Kidney epithelial cell (primary cell): ENCODE measurements at regions not wholly inside any gene's neighbourhood (a gene's known extent, or its start where the extent isn't known, plus 50 kb on each side); places are given as distances from the start of the nearest gene placed in this dataset.

Source experiments
- DNase-seq: peaks from one replicate; pipeline ENCODE4 v3.0.0-alpha.2; 2010; ENCODE audit warnings: low read depth
- H3K27me3 ChIP-seq: 2 replicates; pipeline ENCODE4 v1.6.0; 2011; ENCODE audit warnings: low read length; ENCODE audit not compliant: control insufficient read depth, insufficient read depth
- H3K36me3 ChIP-seq: 2 replicates; pipeline ENCODE4 v1.5.1; 2011; ENCODE audit warnings: low read length; ENCODE audit not compliant: control insufficient read depth, insufficient read depth
- H3K4me3 ChIP-seq: 2 replicates; pipeline ENCODE4 v1.5.1; 2011; ENCODE audit warnings: low read depth, mild to moderate bottlenecking, control low read depth, low read length
- TF ChIP-seq, protein P1 (sequence below): IDR thresholded peaks from 2 replicates; pipeline ENCODE4 v1.5.1; 2011; ENCODE audit warnings: mild to moderate bottlenecking, moderate library complexity, low read length, control low read depth, inconsistent platforms; ENCODE audit not compliant: insufficient read depth, poor library complexity, severe bottlenecking

DNA sequence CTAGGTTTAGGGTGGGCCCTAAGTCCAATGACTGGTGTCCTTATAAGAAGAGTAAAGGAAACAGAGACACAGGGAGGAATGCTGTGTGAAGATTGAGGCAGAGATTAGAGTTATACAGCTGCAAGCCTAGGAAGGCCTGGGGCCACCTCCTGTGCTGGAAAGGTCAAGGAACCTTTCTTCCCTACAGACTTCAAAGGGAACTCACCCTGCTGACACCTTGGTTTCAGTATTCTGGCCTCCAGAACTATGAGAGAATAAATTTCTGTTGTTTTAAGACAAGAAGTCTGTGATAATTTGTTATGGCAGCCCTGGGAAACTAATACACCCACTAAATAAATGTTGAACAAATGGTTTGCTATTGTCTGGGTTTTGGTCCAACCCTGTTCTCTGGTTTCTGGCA, 102.3 kb upstream of the NEUROD1 start:
- no peak for DNase-seq
- no peaks in the 10 kb centered on the region for H3K36me3 ChIP-seq
- H3K4me3 ChIP-seq: no peak overlapping the region
- TF ChIP-seq, protein P1, sequence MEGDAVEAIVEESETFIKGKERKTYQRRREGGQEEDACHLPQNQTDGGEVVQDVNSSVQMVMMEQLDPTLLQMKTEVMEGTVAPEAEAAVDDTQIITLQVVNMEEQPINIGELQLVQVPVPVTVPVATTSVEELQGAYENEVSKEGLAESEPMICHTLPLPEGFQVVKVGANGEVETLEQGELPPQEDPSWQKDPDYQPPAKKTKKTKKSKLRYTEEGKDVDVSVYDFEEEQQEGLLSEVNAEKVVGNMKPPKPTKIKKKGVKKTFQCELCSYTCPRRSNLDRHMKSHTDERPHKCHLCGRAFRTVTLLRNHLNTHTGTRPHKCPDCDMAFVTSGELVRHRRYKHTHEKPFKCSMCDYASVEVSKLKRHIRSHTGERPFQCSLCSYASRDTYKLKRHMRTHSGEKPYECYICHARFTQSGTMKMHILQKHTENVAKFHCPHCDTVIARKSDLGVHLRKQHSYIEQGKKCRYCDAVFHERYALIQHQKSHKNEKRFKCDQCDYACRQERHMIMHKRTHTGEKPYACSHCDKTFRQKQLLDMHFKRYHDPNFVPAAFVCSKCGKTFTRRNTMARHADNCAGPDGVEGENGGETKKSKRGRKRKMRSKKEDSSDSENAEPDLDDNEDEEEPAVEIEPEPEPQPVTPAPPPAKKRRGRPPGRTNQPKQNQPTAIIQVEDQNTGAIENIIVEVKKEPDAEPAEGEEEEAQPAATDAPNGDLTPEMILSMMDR: no peak
- H3K27me3 ChIP-seq: no peaks in the 10 kb centered on the region

DNA sequence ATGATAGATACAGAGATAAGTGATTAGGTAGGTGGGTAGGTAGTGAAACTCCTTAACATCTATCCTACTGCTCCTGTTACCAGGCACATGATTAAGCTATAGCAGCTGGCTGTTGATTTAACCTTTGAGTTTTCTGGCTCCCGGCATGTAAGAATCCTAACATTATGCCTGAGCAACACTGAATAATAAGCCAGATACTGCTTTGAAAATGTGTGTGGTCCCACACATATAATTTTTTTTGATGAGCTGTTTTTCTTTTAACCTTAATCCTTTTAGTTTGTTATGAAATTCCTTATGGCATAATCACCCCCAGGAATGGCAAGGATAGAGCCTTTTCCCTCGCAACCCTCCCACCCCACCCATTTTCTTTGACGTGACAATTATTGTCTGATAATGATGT, 104.2 kb upstream of the NEUROD1 start:
- Histone ChIP-seq H3K27me3 (no peaks in the 10 kb centered on the region), H3K36me3 (no peaks in the 10 kb centered on the region), H3K4me3 (no peak overlapping the region)
- TF ChIP-seq, protein P1: no peak
- no peak for DNase-seq

DNA sequence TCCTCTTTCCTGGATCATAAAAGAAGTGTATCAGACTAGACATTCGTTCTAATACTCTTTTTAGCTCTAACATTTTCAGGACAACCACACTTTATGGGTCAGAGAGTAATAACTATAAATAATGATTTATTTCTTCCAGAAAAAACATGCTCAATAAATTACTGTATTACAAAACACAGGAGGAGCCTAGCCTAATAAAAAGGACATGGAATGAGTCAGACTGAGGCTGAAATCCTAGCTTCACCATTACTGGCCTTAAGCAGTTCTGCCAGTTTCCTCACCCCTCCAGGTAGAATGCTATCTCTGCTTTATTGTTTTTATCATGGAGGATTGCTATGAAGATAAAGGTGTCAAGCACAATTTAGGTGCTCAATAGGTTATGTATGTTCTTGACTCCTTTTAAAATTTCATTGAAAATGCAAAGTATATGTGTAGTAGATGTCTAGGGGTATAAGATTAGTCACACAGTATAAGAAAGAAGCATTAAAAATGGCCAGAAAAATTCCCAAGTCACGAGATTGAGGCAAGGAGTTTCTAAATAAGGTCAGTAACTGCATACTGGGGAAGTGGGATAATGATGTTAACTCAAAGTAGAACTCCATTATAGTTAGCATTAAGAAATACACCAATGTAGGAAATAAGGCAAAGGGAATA, 105.5 kb upstream of the NEUROD1 start:
- H3K27me3 ChIP-seq: no peaks in the 10 kb centered on the region
- no peaks in the 10 kb centered on the region for H3K36me3 ChIP-seq
- no peak for DNase-seq
- H3K4me3 ChIP-seq: no peak overlapping the region
- TF ChIP-seq, protein P1: no peak

DNA sequence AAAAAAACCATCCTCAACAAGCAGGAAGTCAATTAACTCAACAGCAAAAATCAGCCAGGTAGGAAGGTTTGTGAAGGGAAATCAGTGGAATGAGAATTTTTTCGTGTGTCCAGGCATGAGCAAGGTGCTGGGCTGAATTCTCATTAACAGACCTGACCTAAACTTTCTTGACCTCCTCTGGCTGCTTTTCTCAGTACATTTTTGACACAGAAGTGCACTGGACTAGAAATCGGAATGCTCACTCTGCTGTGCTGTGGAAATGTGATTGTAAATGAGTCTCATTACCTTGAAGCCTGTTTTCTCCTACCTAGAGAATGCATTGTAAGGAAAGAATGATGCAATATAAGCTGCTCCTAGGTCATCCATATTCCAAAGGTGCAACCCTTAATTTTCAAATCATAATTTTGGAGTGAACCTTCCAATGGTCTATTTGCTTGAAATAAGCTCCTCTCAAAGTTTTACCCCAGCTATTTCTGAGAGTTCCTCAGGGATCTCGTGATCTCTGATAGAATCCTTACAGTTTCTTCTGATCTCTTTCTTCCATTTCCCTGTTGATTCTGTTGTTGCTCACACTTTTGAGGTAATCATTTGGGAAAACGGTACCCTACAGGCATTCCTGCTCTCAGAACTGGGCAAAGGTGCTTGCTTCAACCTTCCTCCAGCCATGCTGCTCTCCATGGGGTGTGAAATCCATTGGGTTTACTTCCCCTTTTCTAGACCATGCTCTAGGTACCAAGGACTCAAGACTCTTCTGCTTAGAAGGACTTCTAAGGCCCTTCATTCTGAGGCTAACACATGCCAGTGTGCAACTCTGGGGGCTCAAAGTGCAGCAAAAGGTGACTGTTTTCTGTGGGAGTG, 104.9 kb upstream of the ITPRID2 start:
- no peak for DNase-seq
- no peaks in the 10 kb centered on the region for H3K27me3 ChIP-seq
- H3K36me3 ChIP-seq: no peaks in the 10 kb centered on the region
- TF ChIP-seq, protein P1: no peak
- no peak overlapping the region for H3K4me3 ChIP-seq

DNA sequence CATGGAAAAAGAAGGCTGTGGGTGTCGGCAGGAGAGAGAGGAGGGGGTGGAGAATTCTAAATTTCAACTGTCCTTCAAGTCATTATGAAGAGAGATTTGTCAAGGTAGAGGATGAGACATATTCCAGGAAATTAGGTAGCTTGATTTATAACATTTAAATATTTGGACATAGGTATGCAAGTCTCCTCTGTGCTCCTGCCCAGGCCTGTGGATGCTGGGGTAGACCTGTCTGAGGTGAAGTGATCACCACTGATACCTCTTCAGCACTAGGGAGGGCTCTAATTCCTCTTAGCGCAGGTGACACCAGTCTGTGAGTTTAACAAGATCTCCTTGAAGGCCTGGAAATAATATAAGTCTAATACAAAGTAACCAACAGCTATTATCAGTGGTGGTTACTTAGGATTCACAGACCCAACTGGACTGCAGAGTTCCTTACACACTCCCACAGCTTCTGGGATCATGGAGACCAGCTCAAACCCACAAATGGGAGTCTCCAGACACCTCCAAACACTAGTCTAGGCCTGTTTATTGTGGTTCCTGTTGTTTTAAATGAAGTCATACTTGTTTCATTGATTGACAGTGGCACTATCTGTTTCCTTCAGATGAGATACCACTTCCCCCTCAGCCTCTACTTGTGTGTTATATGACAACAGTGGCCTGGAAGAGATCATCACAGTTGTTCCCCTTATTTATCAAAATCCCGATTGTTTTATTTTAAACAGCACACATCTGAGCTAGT, 104.1 kb upstream of the ITPRID2 start:
- TF ChIP-seq, protein P1: no peak
- no peak for DNase-seq
- Histone ChIP-seq H3K27me3 (no peaks in the 10 kb centered on the region), H3K36me3 (no peaks in the 10 kb centered on the region), H3K4me3 (no peak overlapping the region)
